Ishikawa (cell line): ENCODE measurements at regions not wholly inside any gene's neighbourhood (a gene's known extent, or its start where the extent isn't known, plus 50 kb on each side); places are given as distances from the start of the nearest gene placed in this dataset.

Source experiments
- EGR1 ChIP-seq: IDR thresholded peaks from 2 replicates; pipeline ENCODE4 v1.6.1; 2012
- EP300 ChIP-seq: IDR thresholded peaks from 2 replicates; pipeline ENCODE4 v1.6.1; 2012; ENCODE audit warnings: borderline replicate concordance
- FOXM1 ChIP-seq: IDR thresholded peaks from 2 replicates; pipeline ENCODE4 v1.6.1; 2012; ENCODE audit warnings: low read depth, borderline replicate concordance
- RAD21 ChIP-seq: IDR thresholded peaks from 2 replicates; pipeline ENCODE4 v1.6.1; 2012; ENCODE audit warnings: low read depth
- TAF1 ChIP-seq: IDR thresholded peaks from 2 replicates; pipeline ENCODE4 v1.6.1; 2012; ENCODE audit warnings: low read depth, mild to moderate bottlenecking
- YY1 ChIP-seq: IDR thresholded peaks from 2 replicates; pipeline ENCODE4 v1.6.1; 2012; ENCODE audit warnings: low read depth
- TF ChIP-seq, protein P1 (sequence below): IDR thresholded peaks from 2 replicates; pipeline ENCODE4 v1.6.1; 2012
- TF ChIP-seq, protein P2 (sequence below): IDR thresholded peaks from 2 replicates; pipeline ENCODE4 v1.6.1; 2012; ENCODE audit warnings: low read depth, mild to moderate bottlenecking

DNA sequence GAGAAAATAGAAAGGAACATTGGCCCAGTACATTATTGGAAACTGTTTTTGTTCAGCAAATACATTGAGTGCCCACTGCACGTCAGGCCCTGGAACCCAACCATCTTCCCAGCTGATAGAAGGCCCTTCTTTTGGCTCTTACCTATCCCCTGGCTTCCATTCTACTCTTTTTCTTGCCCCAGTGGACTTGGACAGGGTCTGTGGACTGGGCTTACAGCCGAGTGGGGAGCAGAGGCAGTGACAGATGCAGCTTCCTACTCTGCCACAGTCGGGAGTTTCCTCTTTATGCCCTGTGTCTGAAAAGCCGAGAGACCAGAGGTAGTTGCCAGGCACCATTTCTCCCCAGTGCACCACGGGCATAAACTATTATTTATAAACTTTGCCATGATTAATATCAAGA is 70.4 kb downstream of the ARHGAP35 start:
- no peak for TF ChIP-seq RAD21
- TF ChIP-seq EP300, result no peak
- no peak for TF ChIP-seq TAF1
- TF ChIP-seq, protein P1, sequence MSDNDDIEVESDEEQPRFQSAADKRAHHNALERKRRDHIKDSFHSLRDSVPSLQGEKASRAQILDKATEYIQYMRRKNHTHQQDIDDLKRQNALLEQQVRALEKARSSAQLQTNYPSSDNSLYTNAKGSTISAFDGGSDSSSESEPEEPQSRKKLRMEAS, result no peak
- TF ChIP-seq, protein P2, sequence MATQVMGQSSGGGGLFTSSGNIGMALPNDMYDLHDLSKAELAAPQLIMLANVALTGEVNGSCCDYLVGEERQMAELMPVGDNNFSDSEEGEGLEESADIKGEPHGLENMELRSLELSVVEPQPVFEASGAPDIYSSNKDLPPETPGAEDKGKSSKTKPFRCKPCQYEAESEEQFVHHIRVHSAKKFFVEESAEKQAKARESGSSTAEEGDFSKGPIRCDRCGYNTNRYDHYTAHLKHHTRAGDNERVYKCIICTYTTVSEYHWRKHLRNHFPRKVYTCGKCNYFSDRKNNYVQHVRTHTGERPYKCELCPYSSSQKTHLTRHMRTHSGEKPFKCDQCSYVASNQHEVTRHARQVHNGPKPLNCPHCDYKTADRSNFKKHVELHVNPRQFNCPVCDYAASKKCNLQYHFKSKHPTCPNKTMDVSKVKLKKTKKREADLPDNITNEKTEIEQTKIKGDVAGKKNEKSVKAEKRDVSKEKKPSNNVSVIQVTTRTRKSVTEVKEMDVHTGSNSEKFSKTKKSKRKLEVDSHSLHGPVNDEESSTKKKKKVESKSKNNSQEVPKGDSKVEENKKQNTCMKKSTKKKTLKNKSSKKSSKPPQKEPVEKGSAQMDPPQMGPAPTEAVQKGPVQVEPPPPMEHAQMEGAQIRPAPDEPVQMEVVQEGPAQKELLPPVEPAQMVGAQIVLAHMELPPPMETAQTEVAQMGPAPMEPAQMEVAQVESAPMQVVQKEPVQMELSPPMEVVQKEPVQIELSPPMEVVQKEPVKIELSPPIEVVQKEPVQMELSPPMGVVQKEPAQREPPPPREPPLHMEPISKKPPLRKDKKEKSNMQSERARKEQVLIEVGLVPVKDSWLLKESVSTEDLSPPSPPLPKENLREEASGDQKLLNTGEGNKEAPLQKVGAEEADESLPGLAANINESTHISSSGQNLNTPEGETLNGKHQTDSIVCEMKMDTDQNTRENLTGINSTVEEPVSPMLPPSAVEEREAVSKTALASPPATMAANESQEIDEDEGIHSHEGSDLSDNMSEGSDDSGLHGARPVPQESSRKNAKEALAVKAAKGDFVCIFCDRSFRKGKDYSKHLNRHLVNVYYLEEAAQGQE, result no peak
- no peak for TF ChIP-seq YY1
- TF ChIP-seq EGR1, result no peak
- no peak for TF ChIP-seq FOXM1
